ENCODE measurements at regions not wholly inside any gene's neighbourhood (a gene's known extent, or its start where the extent isn't known, plus 50 kb on each side); places are given as distances from the start of the nearest gene placed in this dataset.

DNA sequence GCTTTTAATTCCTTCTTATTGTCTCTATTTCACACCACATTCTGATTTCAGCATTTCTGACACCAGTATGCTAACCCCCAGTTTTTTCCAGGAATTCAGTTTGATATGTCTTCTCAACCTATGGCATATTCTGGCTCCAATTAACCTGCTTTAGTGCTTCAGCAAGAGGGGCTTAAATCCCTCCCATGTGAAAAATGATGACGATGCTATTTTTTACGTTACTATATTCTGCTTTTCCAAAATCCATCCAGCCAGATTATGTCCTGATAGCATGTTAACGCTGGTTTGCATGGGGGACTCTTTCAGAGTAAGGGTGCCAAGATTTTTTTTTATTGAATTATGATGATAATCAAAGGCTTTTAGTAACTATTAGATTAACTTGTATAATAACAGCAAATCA, 163.3 kb upstream of the ADAMTS5 start:
- Histone ChIP-seq H3K9me3 (replicated peaks; ENCODE audit: control insufficient read depth, insufficient read depth, low read length) (no peaks in the 10 kb centered on the region), H2AFZ (ENCODE audit: low read depth, low read length) (no peak overlapping the region), H3K79me2 (ENCODE audit: control insufficient read depth, insufficient read depth, low read length) (no peaks in the 10 kb centered on the region), H3K36me3 (ENCODE audit: control insufficient read depth in 2 of 2, extremely low read depth in 1 of 2, insufficient read depth in 2 of 2, low read length in 2 of 2) (no peaks in the 10 kb centered on the region), H3K4me3 (replicated peaks in 1 of 3; ENCODE audit: insufficient read depth in 1 of 3, low read depth in 1 of 3, low read length in 3 of 3) (no peak overlapping the region), H3K9ac (replicated peaks; ENCODE audit: extremely low read depth, insufficient read depth, low read length) (no peak overlapping the region), H3K4me2 (ENCODE audit: insufficient read depth, low read length) (no peak overlapping the region), H4K20me1 (replicated peaks; ENCODE audit: control insufficient read depth, extremely low read depth, insufficient read depth, low read length) (no peaks in the 10 kb centered on the region), H3K9me1 (replicated peaks; ENCODE audit: control insufficient read depth, extremely low read depth, insufficient read depth, low read length) (no peaks in the 10 kb centered on the region), H3K4me1 (ENCODE audit: control insufficient read depth, extremely low read depth, insufficient read depth, low read length) (no peaks in the 10 kb centered on the region), H3K27ac (ENCODE audit: insufficient read depth, low read depth, low read length) (no peak overlapping the region), H3K27me3 (ENCODE audit: control insufficient read depth in 2 of 2, insufficient read depth in 2 of 2, low read length in 2 of 2) (no peaks in the 10 kb centered on the region)
- ChIA-PET POLR2A (no interaction called here), CTCF (no interaction called here)
- TF ChIP-seq, protein P1, sequence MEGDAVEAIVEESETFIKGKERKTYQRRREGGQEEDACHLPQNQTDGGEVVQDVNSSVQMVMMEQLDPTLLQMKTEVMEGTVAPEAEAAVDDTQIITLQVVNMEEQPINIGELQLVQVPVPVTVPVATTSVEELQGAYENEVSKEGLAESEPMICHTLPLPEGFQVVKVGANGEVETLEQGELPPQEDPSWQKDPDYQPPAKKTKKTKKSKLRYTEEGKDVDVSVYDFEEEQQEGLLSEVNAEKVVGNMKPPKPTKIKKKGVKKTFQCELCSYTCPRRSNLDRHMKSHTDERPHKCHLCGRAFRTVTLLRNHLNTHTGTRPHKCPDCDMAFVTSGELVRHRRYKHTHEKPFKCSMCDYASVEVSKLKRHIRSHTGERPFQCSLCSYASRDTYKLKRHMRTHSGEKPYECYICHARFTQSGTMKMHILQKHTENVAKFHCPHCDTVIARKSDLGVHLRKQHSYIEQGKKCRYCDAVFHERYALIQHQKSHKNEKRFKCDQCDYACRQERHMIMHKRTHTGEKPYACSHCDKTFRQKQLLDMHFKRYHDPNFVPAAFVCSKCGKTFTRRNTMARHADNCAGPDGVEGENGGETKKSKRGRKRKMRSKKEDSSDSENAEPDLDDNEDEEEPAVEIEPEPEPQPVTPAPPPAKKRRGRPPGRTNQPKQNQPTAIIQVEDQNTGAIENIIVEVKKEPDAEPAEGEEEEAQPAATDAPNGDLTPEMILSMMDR (IDR thresholded peaks at IDR 0.05; ENCODE audit: extremely low read depth in 1 of 2, insufficient read depth in 1 of 2, low read depth in 1 of 2, low read length in 2 of 2): no peak
- TF ChIP-seq MYC (IDR thresholded peaks at IDR 0.05; ENCODE audit: low read depth, low read length) (no peak), POLR2A (IDR thresholded peaks at IDR 0.05; ENCODE audit: low read depth, low read length) (no peak), JUN (IDR thresholded peaks at IDR 0.05; ENCODE audit: borderline replicate concordance, insufficient read depth, insufficient read length, low read depth) (no peak), POLR2AphosphoS5 (IDR thresholded peaks at IDR 0.05; ENCODE audit: insufficient read depth, low read depth, low read length) (no peak), EZH2 (IDR thresholded peaks at IDR 0.05; ENCODE audit: borderline replicate concordance, low read depth, low read length, severe bottlenecking) (no peak), FOS (IDR thresholded peaks at IDR 0.05; ENCODE audit: borderline replicate concordance, insufficient read depth, low read length) (no peak), MAX (IDR thresholded peaks at IDR 0.05; ENCODE audit: insufficient read depth, insufficient read length) (no peak), GATA2 (IDR thresholded peaks at IDR 0.05; ENCODE audit: insufficient read depth, insufficient read length, low read depth, low read length) (no peak)
- intact Hi-C loops (cut with micrococcal nuclease) (no loop called here), dilution Hi-C loops (cut with MboI; ENCODE audit: extremely low pct_ligation_motif_present, low sequenced_read_pairs) (no loop called here)
- no TSS peak for BruUV-seq (replicated peaks)
- no peak for FAIRE-seq
- DNase-seq (ENCODE audit: low read depth, low spot score): no peak
